ENCODE measurements at regions not wholly inside any gene's neighbourhood (a gene's known extent, or its start where the extent isn't known, plus 50 kb on each side); places are given as distances from the start of the nearest gene placed in this dataset.

GRCh38 chr18:22467760-22468553, 50.2 kb upstream of the CTAGE1 start:
- no peak for DNase-seq

DNA sequence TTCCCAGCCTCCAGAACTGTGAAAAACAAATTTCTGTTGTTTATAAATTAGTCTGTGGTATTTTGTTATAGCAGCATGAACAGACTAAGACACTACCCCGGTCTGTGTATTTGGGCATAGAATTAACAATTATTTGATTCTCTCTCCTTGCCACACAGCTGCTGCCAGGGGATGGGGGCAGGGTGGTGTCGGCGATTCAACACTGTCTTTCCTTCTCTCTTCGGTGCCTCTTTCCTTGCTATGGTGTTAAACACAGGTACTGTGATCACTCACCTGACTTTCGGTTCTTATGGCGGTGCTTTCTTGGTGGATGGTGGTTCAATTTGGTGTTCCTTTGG, 50.8 kb upstream of the CTAGE1 start:
- no peak for DNase-seq

DNA sequence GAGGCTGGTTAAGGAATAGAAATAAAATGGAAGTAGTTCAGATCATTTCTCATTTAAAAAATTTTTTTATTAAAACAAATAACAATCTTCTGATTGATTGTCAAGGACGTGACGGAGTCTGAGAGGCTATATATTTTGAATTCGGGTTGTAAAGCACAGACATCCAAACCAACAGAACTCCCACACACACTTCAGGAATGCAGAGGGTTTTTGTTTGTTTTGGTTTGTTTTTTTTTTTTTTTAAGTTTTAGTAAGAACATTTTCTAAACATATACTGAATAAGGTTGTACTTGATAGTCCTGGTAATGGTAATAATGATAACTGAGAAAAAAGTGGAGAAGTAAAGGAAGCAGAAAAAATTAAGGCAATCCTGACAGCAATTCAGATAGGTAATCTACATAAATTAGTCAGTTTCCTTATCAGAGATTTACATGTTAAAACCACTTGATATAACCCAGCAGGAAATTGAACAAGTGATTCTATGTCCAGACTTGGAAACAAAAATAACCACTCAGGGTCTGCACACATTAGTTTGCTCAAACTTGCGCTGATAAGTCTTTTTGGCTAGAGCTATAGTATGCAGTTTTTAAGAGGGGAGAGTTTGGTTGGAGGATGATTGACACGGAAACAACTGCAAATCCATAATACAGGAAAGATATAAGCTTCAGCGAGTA, 51.5 kb upstream of the CTAGE1 start:
- no peak for DNase-seq

GRCh38 chr18:22469926-22470247, 52.2 kb upstream of the CTAGE1 start:
- DNase-seq: no peak

- DNase-seq: no peak
These were observed 52.8 kb upstream of the CTAGE1 start for GRCh38 chr18:22470248-22471235.

DNA sequence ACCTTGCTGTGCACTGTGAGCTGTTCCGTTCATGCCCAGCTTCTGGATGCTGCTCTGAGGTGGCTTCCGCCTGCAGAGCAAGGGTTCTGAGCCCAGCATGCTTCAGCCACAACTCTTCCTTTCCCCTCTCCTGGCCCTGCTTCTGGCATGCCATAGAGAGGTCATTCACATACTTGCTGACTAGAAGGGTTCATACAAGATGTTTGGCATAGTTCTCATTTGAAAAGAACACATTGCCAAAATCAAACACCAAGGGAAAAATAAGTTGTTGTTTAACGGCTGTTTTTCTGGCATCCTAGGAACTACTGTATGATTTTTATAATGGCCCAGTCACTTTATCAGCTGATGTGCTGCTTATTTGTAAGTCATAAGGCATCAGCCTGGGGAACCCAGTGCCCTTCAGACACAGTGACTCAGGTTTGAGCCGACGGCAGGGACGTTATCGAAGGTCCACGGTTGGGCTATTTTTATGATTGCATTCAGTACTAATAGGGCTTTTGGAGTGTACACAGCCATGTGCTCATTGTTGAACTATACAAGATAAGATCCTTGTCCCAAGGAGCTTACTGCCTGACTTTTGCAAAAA, 53.9 kb upstream of the CTAGE1 start:
- no peak for DNase-seq

GRCh38 chr18:22473366-22473765, 55.7 kb upstream of the CTAGE1 start:
- DNase-seq: no peak

GRCh38 chr18:22475426-22476100, 57.8 kb upstream of the CTAGE1 start:
- DNase-seq: no peak

- DNase-seq: no peak
These were observed 59.5 kb upstream of the CTAGE1 start for GRCh38 chr18:22477222-22477621.

DNA sequence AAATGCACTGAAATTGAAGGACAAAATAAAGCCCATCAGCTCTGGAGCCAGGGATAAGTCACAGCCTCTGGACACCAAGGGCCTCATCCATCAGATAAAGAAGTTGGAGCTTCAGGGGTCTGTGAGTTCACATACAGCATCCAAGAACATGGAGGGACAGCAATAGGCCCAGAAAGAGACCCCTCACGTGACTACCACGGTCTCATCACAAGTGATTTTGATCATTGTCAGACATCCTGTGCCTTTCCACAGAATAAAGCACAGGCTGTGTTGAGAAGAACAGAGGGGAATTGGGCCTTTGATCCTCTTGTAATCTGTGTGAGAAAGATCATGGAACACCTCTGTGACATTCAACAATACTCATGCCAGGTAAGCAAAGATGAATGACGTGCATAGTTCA, 65.2 kb upstream of the CTAGE1 start:
- no peak for DNase-seq

GRCh38 chr18:22483407-22483806, 65.7 kb upstream of the CTAGE1 start:
- no peak for DNase-seq

DNA sequence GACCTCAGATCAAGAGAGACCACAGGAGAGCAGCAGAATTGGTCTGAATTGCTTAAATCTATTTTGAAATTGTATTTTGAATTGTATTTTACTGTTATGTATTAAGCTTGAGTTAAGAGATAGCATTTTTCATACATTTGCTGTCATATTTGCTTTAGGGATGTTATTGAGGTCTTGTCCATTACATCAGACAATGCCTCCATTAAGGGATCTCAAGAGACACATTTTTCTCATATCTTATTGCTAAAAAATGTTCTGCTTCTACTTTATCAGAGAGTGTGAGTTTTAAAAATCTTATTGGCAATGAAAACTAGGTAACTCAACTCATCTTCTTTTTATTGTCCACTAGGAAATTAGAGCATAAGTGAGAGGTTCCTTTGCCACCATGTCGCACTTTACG, 66.8 kb upstream of the CTAGE1 start:
- DNase-seq: no peak

GRCh38 chr18:22485808-22486244, 68.1 kb upstream of the CTAGE1 start:
- DNase-seq: no peak

GRCh38 chr18:22486667-22487066, 69.0 kb upstream of the CTAGE1 start:
- no peak for DNase-seq

DNA sequence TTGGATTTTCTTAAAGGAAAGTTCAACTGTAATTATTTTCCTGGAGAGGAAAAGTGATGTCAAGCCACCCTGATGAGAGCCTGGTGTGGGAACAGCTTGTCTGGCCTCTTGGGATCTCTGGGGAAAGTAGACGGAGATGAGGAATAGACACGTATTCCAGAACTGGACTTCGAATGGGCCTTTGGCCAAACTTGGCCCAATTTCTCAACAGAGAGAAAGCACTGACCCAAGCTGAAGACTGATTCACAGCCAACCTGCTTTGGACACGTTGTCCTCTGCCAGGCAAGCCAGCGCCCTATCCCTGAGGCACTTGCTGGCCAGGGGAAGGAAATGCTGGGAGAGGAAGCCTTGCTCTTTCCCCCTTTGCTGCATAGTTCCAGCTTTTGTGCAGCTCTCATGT, 70.8 kb upstream of the CTAGE1 start:
- no peak for DNase-seq

GRCh38 chr18:22489704-22490103, 72.0 kb upstream of the CTAGE1 start:
- DNase-seq: no peak

- DNase-seq: no peak
These were observed 72.7 kb upstream of the CTAGE1 start for GRCh38 chr18:22490429-22490846.

DNA sequence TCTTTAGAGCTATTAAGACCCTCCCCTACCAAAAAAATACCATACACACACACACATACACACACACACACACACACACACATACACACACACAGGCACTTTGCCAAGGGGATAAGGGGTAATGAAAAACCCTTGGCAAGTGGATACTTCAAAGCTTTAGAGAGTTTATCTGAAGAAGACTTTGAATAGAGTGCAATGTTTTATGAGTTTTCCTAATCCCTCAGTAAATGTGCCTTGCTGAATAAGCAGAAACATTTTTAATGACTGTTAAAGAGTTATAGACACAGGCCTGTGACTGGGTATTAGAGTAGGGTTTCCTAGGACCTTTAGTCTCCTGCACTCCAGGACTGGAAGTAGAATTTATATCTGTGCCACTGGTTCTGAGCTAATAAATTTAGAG, 75.5 kb upstream of the CTAGE1 start:
- no peak for DNase-seq

DNA sequence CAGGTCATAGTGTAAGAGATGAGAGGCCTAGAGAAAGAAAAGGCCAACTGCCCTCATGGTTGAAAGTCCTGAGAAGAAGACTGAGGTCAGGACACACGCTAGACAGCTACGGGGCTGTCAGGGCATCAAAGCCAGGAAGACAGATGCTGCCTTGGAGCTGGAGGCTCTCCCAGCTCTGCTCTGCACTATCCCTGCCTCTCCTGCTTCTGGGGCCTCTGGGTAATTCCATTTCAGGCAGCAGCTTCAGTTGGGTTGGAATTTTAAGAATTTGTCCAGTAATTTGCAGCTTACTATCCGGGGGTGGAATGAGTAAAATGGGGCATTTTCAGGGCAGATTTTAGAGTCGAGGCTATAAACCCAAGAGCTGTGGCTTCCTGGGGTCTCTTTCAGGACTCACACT, 76.2 kb upstream of the CTAGE1 start:
- no peak for DNase-seq

DNA sequence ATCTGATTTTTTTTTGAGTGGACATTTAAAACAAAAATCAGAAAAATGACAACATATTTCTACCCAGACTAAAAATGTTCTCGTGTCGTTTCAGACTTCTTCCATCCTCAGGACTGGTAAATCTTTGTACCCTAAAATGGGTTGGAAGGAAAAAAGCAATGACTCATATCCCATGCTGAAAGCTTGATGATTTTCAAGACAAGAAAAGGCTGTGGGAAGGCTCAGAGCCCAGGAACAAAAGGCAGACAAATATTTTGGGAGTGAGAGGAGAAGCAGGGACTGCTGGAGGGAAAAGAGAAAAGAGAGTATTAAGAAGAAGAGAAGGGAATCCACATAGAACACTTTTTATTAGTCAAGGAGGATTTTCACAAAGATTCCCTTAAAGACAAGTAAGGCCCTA, 77.1 kb upstream of the CTAGE1 start:
- DNase-seq: no peak

DNA sequence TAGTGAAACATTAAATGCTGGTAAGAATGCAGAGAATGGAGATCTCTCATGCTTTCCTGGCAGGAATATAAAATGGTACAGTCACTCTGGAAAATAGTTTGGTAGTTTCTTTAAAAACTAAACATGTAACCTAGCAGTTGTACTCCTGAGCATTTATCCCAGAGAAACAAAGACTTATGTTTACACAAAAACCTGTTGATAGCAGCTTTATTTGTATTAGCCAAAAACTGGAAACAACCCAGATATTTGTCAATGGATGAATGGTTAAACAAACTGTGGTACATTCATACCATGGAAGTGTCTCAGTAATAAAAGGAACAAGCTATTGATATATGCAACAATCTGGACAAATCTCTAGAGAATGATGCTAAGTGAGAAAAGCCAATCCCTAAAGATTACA, 81.7 kb upstream of the CTAGE1 start:
- no peak for DNase-seq

DNA sequence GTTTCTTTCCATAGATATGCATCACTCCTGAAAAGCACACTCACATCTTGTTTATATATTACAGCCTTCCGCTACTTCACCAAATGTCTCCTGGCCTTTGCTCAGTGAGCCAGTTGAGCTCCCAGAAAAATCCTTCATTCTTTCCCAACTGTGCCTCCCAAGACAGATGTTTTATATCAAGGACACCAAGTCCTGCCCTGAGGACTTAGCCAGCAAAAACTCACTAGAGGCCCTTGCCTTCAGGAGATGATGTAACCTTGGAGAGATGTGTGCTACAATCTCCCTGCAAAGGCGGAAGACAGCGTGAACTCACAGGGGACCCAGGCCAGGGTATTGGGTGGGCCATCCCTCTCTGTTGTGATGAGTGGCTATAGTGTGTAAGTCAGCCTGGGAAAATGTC, 86.1 kb upstream of the CTAGE1 start:
- DNase-seq: no peak

All from activated CD8-positive, alpha-beta memory T cell treated with anti-CD3 and anti-CD28 coated beads for 24 hours (primary cell).